ENCODE measurements at regions not wholly inside any gene's neighbourhood (a gene's known extent, or its start where the extent isn't known, plus 50 kb on each side); places are given as distances from the start of the nearest gene placed in this dataset.
A peak's percentile ranks its signal among the peaks of the same experiment; 100 is the strongest.

DNA sequence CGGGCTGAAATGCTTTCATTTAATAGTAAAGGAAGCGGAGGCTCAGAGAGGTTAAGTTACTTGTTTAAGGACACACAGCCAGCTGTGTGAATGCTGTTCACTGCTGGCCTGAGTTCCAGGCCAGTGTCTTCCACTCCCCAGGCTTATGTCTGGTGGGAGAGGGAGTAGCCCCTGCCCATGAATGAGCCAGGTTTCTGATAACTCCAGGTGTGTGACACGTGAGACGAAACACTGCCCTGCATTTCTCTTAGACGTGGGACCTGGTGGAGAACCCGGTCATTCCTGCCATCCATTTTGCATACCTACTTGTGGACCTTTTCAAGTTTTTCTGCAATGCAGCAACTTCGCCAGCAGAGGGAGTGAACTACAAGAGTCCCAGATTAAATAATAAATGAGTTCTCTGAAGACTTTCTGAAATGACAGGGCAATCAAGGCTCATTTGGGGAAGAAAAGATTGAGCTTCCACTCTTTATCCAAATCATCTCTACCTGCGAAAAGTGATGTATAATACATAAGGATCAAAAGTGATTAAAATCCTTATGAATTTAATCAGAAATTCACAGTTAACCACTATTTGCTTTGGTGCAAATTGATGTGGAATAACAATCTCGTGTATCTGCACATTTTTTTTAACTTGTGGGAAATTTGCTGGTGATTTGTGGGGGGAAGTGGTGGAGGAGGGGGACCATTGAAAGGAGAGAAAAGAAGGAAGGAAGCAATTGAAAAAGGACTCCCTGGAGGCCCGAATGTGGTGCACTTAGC is 79.4 kb upstream of the ASB18 start:
- no peaks in the 10 kb centered on the region for H3K79me2 ChIP-seq (ENCODE audit: insufficient read depth, low read length)
- DNase-seq (ENCODE audit: low spot score): peak; percentile 70
- H2AFZ ChIP-seq (ENCODE audit: low read length): no peak overlapping the region
- no peak overlapping the region for H3K27ac ChIP-seq (ENCODE audit: extremely low read length, insufficient read depth, low read length)
- H3K36me3 ChIP-seq (replicated peaks in 1 of 2; ENCODE audit: control insufficient read depth in 1 of 2, insufficient read depth in 2 of 2, low read length in 2 of 2): no peaks in the 10 kb centered on the region
- intact Hi-C loops (cut with micrococcal nuclease; ENCODE audit: unreplicated experiment) (loop anchor here (1.0 to 2.0 kb wide), 2 partner anchors 717 to 729 kb away; no protein-coding TSS in a partner anchor), in situ Hi-C loops (cut with HindIII; ENCODE audit: extremely low pct_ligation_motif_present, low pct_unique_long_range_greater_than_20kb) (no loop called here)
- H4K20me1 ChIP-seq (ENCODE audit: insufficient read depth, low read length): no peaks in the 10 kb centered on the region
- H3K9ac ChIP-seq (ENCODE audit: insufficient read depth, low read depth, low read length): no peak overlapping the region
- H3K4me2 ChIP-seq (ENCODE audit: low read depth, low read length): no peak overlapping the region
- H3K27me3 ChIP-seq (ENCODE audit: control insufficient read depth in 1 of 2, insufficient read depth in 2 of 2, low read length in 2 of 2): peaks cover 3 to 45% of the 10 kb centered on the region in 2 experiments; a peak in 4 of 5 replicates
- peak; percentile 61 for ATAC-seq
- no peaks in the 10 kb centered on the region for H3K4me1 ChIP-seq (ENCODE audit: insufficient read depth, low read length)
- WGBS (ENCODE audit: low lambda C conversion rate): 14% methylated on average over 10 of the region's 10 CpGs
- POLR2A ChIA-PET: no interaction called here
- H3K4me3 ChIP-seq (replicated peaks in 1 of 3; ENCODE audit: insufficient read depth in 1 of 3, low read depth in 2 of 3, low read length in 3 of 3): no peak overlapping the region
- no TSS peak for BruUV-seq (replicated peaks)
- peak; percentile 81 for FAIRE-seq
- CTCF ChIA-PET (ENCODE audit: low intra/inter-chr PET ratio, low total read pairs): interaction anchor here (1.0 to 1.7 kb wide), 3 partner anchors 683 to 729 kb away, joined by 3 to 19 read pairs (median 13); no protein-coding TSS in a partner anchor
- no peaks in the 10 kb centered on the region for H3K9me3 ChIP-seq (ENCODE audit: low read length)
- TF ChIP-seq CTCF (CRISPR knock-in tag; IDR thresholded peaks at IDR 0.05) (peak; percentile 71), MED8 (CRISPR knock-in tag; IDR thresholded peaks at IDR 0.05; ENCODE audit: insufficient replicate concordance) (no peak), STAG1 (CRISPR knock-in tag; IDR thresholded peaks at IDR 0.05) (peak; percentile 48), ZNF18 (CRISPR knock-in tag; IDR thresholded peaks at IDR 0.05; ENCODE audit: insufficient replicate concordance) (no peak), ZNF124 (CRISPR knock-in tag; IDR thresholded peaks at IDR 0.05) (no peak), ZNF251 (CRISPR knock-in tag; IDR thresholded peaks at IDR 0.05) (no peak), SMARCE1 (IDR thresholded peaks at IDR 0.05; ENCODE audit: borderline replicate concordance) (no peak), ZNF142 (CRISPR knock-in tag; IDR thresholded peaks at IDR 0.05) (no peak), ZFP36 (IDR thresholded peaks at IDR 0.05; ENCODE audit: borderline replicate concordance, low read depth, low read length, partially characterized antibody) (peak; percentile 14)
- TF ChIP-seq, protein P1, sequence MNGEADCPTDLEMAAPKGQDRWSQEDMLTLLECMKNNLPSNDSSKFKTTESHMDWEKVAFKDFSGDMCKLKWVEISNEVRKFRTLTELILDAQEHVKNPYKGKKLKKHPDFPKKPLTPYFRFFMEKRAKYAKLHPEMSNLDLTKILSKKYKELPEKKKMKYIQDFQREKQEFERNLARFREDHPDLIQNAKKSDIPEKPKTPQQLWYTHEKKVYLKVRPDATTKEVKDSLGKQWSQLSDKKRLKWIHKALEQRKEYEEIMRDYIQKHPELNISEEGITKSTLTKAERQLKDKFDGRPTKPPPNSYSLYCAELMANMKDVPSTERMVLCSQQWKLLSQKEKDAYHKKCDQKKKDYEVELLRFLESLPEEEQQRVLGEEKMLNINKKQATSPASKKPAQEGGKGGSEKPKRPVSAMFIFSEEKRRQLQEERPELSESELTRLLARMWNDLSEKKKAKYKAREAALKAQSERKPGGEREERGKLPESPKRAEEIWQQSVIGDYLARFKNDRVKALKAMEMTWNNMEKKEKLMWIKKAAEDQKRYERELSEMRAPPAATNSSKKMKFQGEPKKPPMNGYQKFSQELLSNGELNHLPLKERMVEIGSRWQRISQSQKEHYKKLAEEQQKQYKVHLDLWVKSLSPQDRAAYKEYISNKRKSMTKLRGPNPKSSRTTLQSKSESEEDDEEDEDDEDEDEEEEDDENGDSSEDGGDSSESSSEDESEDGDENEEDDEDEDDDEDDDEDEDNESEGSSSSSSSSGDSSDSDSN (CRISPR knock-in tag; IDR thresholded peaks at IDR 0.05): no peak
